Testis (tissue), 2 donors: ENCODE measurements at regions not wholly inside any gene's neighbourhood (a gene's known extent, or its start where the extent isn't known, plus 50 kb on each side); places are given as distances from the start of the nearest gene placed in this dataset.

Source experiments
- DNase-seq: peaks from one replicate; pipeline ENCODE4 v3.0.0-alpha.2; 2019
- H3K27ac ChIP-seq, 2 donors: fragments of 200-600 bp; sonication (generic); one replicate each; pipeline ENCODE4 v1.5.1; 2019
- H3K27me3 ChIP-seq: fragments of 200-600 bp; sonication (generic); one replicate; pipeline ENCODE4 v1.5.1; 2019
- H3K36me3 ChIP-seq: fragments of 200-600 bp; sonication (generic); one replicate; pipeline ENCODE4 v1.5.1; 2017; ENCODE audit warnings: low read depth; ENCODE audit errors: missing control alignments
- H3K4me1 ChIP-seq: fragments of 200-600 bp; sonication (generic); one replicate; pipeline ENCODE4 v1.5.1; 2019
- H3K4me3 ChIP-seq, 2 donors: fragments of 200-600 bp; sonication (generic); one replicate each; pipeline ENCODE4 v1.5.1; 2017 to 2019
- H3K9me3 ChIP-seq: fragments of 200-600 bp; sonication (generic); one replicate; pipeline ENCODE4 v1.5.1; 2017
- CTCF ChIP-seq, 3 experiments: fragments of 450-650 bp in 2 of 3; fragments of 200-600 bp in 1 of 3; sonication (generic) in 1 of 3; IDR thresholded peaks; one replicate each; pipeline ENCODE4 v1.5.1; 2016 to 2019; ENCODE audit warnings: antibody characterized with exemption in 3 of 3, mild to moderate bottlenecking in 2 of 3, moderate library complexity in 1 of 3
- POLR2A ChIP-seq: fragments of 450-650 bp; IDR thresholded peaks from one replicate; pipeline ENCODE4 v1.6.1; 2017; ENCODE audit warnings: antibody characterized with exemption, mild to moderate bottlenecking, moderate library complexity
- WGBS, 2 donors: methylation state at CpG; one replicate each; pipeline ENCODE4 v1.1.5; 2018; 5-methylcytosine and 5-hydroxymethylcytosine counted together
- intact Hi-C: fragments of 100-400 bp; cut with DNase I; formaldehyde crosslinking; loops from one replicate; pipeline ENCODE4 v1.15.1; 2023; ENCODE audit warnings: low total_unique reads

GRCh38 chr16:66272461-66272860 lies 94.0 kb upstream of the CDH5 start:
- Histone ChIP-seq H3K4me3 (no peak overlapping the region), H3K4me1 (no peaks in the 10 kb centered on the region), H3K27ac (no peak overlapping the region), H3K9me3 (no peaks in the 10 kb centered on the region), H3K36me3 (no peaks in the 10 kb centered on the region), H3K27me3 (no peaks in the 10 kb centered on the region)
- TF ChIP-seq CTCF (IDR thresholded peaks at IDR 0.05) (no peak), POLR2A (no peak)
- DNase-seq = no peak
- intact Hi-C loops = no loop called here
- 85% methylated on average over 6 of the region's 6 CpGs for WGBS, 2 donors

DNA sequence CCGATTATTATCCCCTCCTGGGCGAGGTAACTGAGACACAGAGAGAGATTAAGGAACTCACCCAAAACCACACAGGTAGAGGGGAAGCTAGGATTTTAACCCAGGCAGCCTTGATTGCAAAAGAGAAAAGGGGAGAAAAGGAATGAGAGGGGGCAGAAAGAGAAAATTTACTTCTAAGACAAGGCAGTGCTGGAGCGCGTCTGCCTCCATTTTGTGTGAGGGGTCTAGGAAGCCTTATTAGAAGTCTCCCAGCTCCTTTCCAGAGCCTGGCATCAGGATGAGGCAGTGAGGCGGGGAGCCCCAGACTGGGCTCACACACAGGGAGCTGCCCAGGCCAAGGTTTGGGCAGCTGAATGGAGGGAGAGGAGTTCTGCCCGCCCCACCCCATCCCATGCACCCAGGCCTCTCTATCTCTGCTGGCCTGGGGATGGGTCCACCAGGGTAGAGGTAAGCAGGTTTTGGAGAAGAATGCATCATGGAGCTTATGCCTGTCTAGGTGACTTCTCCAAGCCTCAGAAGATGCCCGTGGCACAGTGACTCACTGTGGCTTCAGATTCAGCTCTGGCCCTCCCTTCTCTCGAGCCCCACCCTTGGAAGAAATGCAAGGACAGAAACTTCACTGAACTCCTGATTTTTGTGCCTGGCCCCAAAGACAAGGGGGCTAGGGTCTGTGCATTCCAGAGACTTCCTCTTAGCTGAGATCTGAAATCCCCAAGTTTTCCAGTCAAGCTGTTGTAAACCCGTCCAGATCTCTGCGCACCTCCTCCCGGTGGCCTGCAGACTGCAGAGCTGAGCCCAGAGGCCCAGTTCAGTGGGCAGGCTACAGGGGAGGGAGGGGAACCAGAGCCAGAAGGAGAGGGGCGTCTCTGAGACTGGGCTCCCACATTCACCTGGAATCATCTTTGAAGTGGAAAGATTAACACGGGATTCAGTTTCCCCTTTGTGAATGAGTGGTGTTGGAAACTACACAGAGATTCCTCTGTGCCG lies 95.1 kb upstream of the CDH5 start:
- no peak for DNase-seq
- 72 to 85% methylated on average over 14 of the region's 14 CpGs for WGBS, 2 donors
- H3K4me1 ChIP-seq = peaks cover 3% of the 10 kb centered on the region

GRCh38 chr16:66270333-66270927 lies 96.1 kb upstream of the CDH5 start:
- Histone ChIP-seq H3K9me3 (no peaks in the 10 kb centered on the region), H3K4me3 (peak overlapping the region; percentile 47 to 54), H3K27me3 (no peaks in the 10 kb centered on the region), H3K4me1 (peaks cover 3% of the 10 kb centered on the region), H3K27ac (peak overlapping the region in 1 of 2 donors; percentile 42), H3K36me3 (no peaks in the 10 kb centered on the region)
- intact Hi-C loops = no loop called here
- peak; percentile 79 for DNase-seq
- TF ChIP-seq CTCF (IDR thresholded peaks at IDR 0.05) = peak; percentile 94 to 99 (median 97)
- TF ChIP-seq POLR2A = no peak
- 7 to 39% methylated on average over 9 to 39 of the region's 48 CpGs for WGBS, 2 donors

More for the DNA sequence above, 95.1 kb upstream of the CDH5 start:
- intact Hi-C loops = no loop called here
- Histone ChIP-seq H3K36me3 (no peaks in the 10 kb centered on the region), H3K9me3 (no peaks in the 10 kb centered on the region), H3K27ac (no peak overlapping the region), H3K27me3 (no peaks in the 10 kb centered on the region), H3K4me3 (no peak overlapping the region)
- no peak for TF ChIP-seq CTCF (IDR thresholded peaks at IDR 0.05)

DNA sequence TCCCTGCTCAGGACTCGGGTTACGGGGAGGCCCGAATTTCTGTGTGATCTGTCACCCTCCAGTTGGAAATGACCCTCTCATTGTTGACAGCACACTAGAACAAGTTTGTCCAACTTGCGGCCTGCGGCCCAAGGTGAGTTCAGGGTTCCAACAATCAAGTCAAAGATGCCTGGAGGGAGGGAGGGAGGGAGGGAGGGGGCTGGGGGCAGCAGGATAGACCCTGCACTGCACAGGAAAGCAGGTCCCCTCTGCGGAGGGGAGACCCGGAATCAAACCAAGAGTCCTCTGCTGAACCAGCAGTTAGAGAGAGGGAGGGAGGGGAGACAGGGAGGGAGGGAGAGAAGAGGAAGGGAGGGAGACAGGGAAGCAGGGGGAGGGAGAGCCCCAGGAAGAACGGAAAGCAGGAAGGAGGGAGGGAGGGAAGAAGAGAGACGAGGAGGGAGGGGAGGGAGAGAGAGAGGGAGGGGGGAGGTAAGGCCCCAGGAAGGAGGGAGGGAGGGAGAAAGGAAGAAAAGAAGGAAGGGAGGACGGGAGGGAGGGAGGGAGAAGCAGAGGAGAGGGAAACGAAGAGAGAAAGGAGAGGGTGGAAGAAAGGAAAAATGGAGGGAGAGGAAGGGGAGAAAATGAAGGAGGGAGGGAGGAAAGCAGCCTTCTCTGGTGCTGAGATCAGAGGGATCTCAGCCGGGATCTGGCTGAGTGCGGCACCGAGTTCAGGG lies 96.7 kb upstream of the CDH5 start:
- DNase-seq = no peak
- Histone ChIP-seq H3K27me3 (no peaks in the 10 kb centered on the region), H3K36me3 (no peaks in the 10 kb centered on the region), H3K9me3 (no peaks in the 10 kb centered on the region), H3K4me1 (peaks cover 3% of the 10 kb centered on the region), H3K27ac (peak overlapping the region in 1 of 2 donors; percentile 42), H3K4me3 (peak overlapping the region; percentile 47 to 54)
- 40 to 41% methylated on average over 14 of the region's 14 CpGs for WGBS, 2 donors
- TF ChIP-seq CTCF (IDR thresholded peaks at IDR 0.05) (no peak), POLR2A (no peak)
- intact Hi-C loops = no loop called here
